DND-41 (cell line): ENCODE measurements at regions not wholly inside any gene's neighbourhood (a gene's known extent, or its start where the extent isn't known, plus 50 kb on each side); places are given as distances from the start of the nearest gene placed in this dataset.

Experiments used
- ATAC-seq: fragments of 200-7000 bp; cut with Tn5 transposase; 3 replicates; pipeline ENCODE4 v1.9.1; 2021; ENCODE audit warnings: low read depth; ENCODE audit not compliant: insufficient read depth
- DNase-seq: peaks from one replicate; pipeline ENCODE4 v3.0.0-alpha.2; 2020
- H2AFZ ChIP-seq: 2 replicates; pipeline ENCODE4 v1.6.0; 2012; ENCODE audit warnings: low read depth, low read length
- H3K27ac ChIP-seq: 2 replicates; pipeline ENCODE4 v1.5.1; 2012; ENCODE audit warnings: low read length, inconsistent platforms
- H3K27me3 ChIP-seq: fragments of 200-600 bp; sonication (generic); 2 replicates; pipeline ENCODE4 v1.6.0; 2012; ENCODE audit warnings: low read length, mild to moderate bottlenecking, inconsistent platforms; ENCODE audit not compliant: insufficient read depth, poor library complexity
- H3K36me3 ChIP-seq: 2 replicates; pipeline ENCODE4 v1.5.1; 2012; ENCODE audit warnings: low read length, inconsistent platforms; ENCODE audit not compliant: insufficient read depth
- H3K4me1 ChIP-seq: 2 replicates; pipeline ENCODE4 v1.5.1; 2012; ENCODE audit warnings: mild to moderate bottlenecking, low read length; ENCODE audit not compliant: insufficient read depth
- H3K4me2 ChIP-seq: 2 replicates; pipeline ENCODE4 v1.6.0; 2012; ENCODE audit warnings: mild to moderate bottlenecking, moderate library complexity, low read length, inconsistent platforms; ENCODE audit not compliant: insufficient read depth
- H3K4me3 ChIP-seq, 2 experiments: fragments of 200-600 bp in 1 of 2; shearing (Covaris generic) in 1 of 2; 2 replicates each; pipeline ENCODE4 v1.5.1; 2012 to 2016; ENCODE audit warnings: inconsistent platforms in 2 of 2, low read length in 2 of 2, mild to moderate bottlenecking in 2 of 2, low read depth in 1 of 2, moderate library complexity in 1 of 2
- H3K79me2 ChIP-seq: 2 replicates; pipeline ENCODE4 v1.6.0; 2012; ENCODE audit warnings: low read length, inconsistent platforms; ENCODE audit not compliant: insufficient read depth
- H3K9ac ChIP-seq: 2 replicates; pipeline ENCODE4 v1.6.0; 2012; ENCODE audit warnings: low read depth, mild to moderate bottlenecking, inconsistent platforms, low read length, moderate library complexity
- H3K9me3 ChIP-seq: 2 replicates; pipeline ENCODE4 v1.5.1; 2012; ENCODE audit warnings: low read length, moderate library complexity, mild to moderate bottlenecking, inconsistent platforms; ENCODE audit not compliant: insufficient read depth, severe bottlenecking
- H4K20me1 ChIP-seq: 2 replicates; pipeline ENCODE4 v1.6.0; 2012; ENCODE audit warnings: low read length; ENCODE audit not compliant: insufficient read depth
- CTCF ChIP-seq: IDR thresholded peaks from 2 replicates; pipeline ENCODE4 v1.5.1; 2012; ENCODE audit warnings: borderline replicate concordance, low read length, moderate library complexity, mild to moderate bottlenecking; ENCODE audit not compliant: poor library complexity, severe bottlenecking; ENCODE audit errors: extremely low read depth
- EZH2 ChIP-seq: IDR thresholded peaks from 3 replicates; pipeline ENCODE4 v1.6.1; 2012; ENCODE audit warnings: borderline replicate concordance, low read depth, mild to moderate bottlenecking, moderate library complexity, low read length, inconsistent platforms; ENCODE audit not compliant: severe bottlenecking

GRCh38 chr2:128370468-128371247, 52.0 kb upstream of the HS6ST1 start:
- Histone ChIP-seq H3K4me1 (no peaks in the 10 kb centered on the region), H2AFZ (no peak overlapping the region), H3K36me3 (no peaks in the 10 kb centered on the region), H3K4me2 (no peak overlapping the region), H4K20me1 (no peaks in the 10 kb centered on the region), H3K9me3 (no peaks in the 10 kb centered on the region), H3K27me3 (no peaks in the 10 kb centered on the region), H3K79me2 (no peaks in the 10 kb centered on the region), H3K9ac (no peak overlapping the region), H3K4me3 (no peak overlapping the region), H3K27ac (peak overlapping the region; percentile 26; the same call in 1 of the 2 replicates)
- ATAC-seq, result no peak
- no peak for TF ChIP-seq EZH2
- no peak for TF ChIP-seq CTCF
- DNase-seq, result no peak

GRCh38 chr2:128371248-128371630, 52.6 kb upstream of the HS6ST1 start:
- no peaks in the 10 kb centered on the region for H3K4me1 ChIP-seq
- H3K27me3 ChIP-seq, result no peaks in the 10 kb centered on the region
- H3K36me3 ChIP-seq, result no peaks in the 10 kb centered on the region
- no peak overlapping the region for H2AFZ ChIP-seq
- H3K79me2 ChIP-seq, result no peaks in the 10 kb centered on the region
- H3K4me3 ChIP-seq, result no peak overlapping the region
- no peak for ATAC-seq
- DNase-seq, result no peak
- no peak overlapping the region for H3K4me2 ChIP-seq
- H3K9ac ChIP-seq, result no peak overlapping the region
- TF ChIP-seq EZH2, result no peak
- no peak for TF ChIP-seq CTCF
- no peak overlapping the region for H3K27ac ChIP-seq
- no peaks in the 10 kb centered on the region for H4K20me1 ChIP-seq
- no peaks in the 10 kb centered on the region for H3K9me3 ChIP-seq

- no peak for TF ChIP-seq EZH2
- no peak for TF ChIP-seq CTCF
- no peaks in the 10 kb centered on the region for H3K27me3 ChIP-seq
These were observed 53.1 kb upstream of the HS6ST1 start for GRCh38 chr2:128371648-128372345.

More at GRCh38 chr2:128371648-128372345, 53.1 kb upstream of the HS6ST1 start:
- ATAC-seq (no peak), DNase-seq (no peak)
- no peaks in the 10 kb centered on the region for H3K36me3 ChIP-seq
- no peak overlapping the region for H3K4me2 ChIP-seq
- H3K79me2 ChIP-seq, result no peaks in the 10 kb centered on the region
- H2AFZ ChIP-seq, result no peak overlapping the region
- H3K9ac ChIP-seq, result no peak overlapping the region
- no peaks in the 10 kb centered on the region for H3K9me3 ChIP-seq
- no peaks in the 10 kb centered on the region for H4K20me1 ChIP-seq
- H3K4me3 ChIP-seq, result no peak overlapping the region
- H3K4me1 ChIP-seq, result no peaks in the 10 kb centered on the region
- H3K27ac ChIP-seq, result no peak overlapping the region
